ENCODE measurements at regions not wholly inside any gene's neighbourhood (a gene's known extent, or its start where the extent isn't known, plus 50 kb on each side); places are given as distances from the start of the nearest gene placed in this dataset.

GRCh38 chr5:39948341-39948740 lies 523.6 kb upstream of the DAB2 start:
- H3K36me3 ChIP-seq (ENCODE audit: low read depth, missing control alignments) = no peaks in the 10 kb centered on the region
- intact Hi-C loops (cut with DNase I; ENCODE audit: low total_unique reads) = no loop called here
- H3K9me3 ChIP-seq = no peaks in the 10 kb centered on the region
- no peak for TF ChIP-seq POLR2A (IDR thresholded peaks at IDR 0.05)
- TF ChIP-seq, protein P1, sequence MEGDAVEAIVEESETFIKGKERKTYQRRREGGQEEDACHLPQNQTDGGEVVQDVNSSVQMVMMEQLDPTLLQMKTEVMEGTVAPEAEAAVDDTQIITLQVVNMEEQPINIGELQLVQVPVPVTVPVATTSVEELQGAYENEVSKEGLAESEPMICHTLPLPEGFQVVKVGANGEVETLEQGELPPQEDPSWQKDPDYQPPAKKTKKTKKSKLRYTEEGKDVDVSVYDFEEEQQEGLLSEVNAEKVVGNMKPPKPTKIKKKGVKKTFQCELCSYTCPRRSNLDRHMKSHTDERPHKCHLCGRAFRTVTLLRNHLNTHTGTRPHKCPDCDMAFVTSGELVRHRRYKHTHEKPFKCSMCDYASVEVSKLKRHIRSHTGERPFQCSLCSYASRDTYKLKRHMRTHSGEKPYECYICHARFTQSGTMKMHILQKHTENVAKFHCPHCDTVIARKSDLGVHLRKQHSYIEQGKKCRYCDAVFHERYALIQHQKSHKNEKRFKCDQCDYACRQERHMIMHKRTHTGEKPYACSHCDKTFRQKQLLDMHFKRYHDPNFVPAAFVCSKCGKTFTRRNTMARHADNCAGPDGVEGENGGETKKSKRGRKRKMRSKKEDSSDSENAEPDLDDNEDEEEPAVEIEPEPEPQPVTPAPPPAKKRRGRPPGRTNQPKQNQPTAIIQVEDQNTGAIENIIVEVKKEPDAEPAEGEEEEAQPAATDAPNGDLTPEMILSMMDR (IDR thresholded peaks at IDR 0.05) = no peak
- no peak for DNase-seq
- no peaks in the 10 kb centered on the region for H3K27me3 ChIP-seq
- 90 to 92% methylated on average over 1 of the region's 1 CpG for WGBS, 2 donors
- no peak overlapping the region for H3K4me3 ChIP-seq
- H3K4me1 ChIP-seq = no peaks in the 10 kb centered on the region
- no peak overlapping the region for H3K27ac ChIP-seq

DNA sequence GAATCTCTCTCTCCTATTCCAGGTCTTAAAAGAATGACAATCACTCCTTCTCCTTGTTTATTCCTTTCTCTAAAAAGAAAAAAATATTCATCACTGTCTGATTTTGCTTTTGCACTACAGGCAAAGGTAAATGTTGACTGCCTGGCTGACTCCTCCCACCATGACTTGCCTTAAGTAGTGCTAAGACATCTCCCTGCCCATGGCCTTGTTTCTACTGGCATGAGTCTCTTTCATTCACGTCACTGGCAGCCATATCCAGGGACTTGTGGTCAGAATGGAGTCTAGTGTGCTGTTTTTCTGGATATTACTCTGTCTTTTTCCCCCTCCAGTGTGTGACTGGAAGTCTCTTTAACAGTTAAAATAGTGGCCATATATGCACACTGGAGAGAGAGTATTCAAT lies 522.9 kb upstream of the DAB2 start:
- no peak overlapping the region for H3K27ac ChIP-seq
- no peak for DNase-seq
- WGBS, 2 donors = 52 to 73% methylated on average over 1 of the region's 1 CpG

GRCh38 chr5:39946356-39947045 lies 521.7 kb upstream of the DAB2 start:
- Histone ChIP-seq H3K4me1 (no peaks in the 10 kb centered on the region), H3K36me3 (ENCODE audit: low read depth, missing control alignments) (no peaks in the 10 kb centered on the region), H3K4me3 (no peak overlapping the region), H3K9me3 (no peaks in the 10 kb centered on the region), H3K27ac (no peak overlapping the region), H3K27me3 (no peaks in the 10 kb centered on the region)
- TF ChIP-seq, protein P1 (IDR thresholded peaks at IDR 0.05) = no peak
- no peak for TF ChIP-seq POLR2A (IDR thresholded peaks at IDR 0.05)
- WGBS, 2 donors = 78 to 89% methylated on average over 2 of the region's 2 CpGs
- DNase-seq = no peak
- intact Hi-C loops (cut with DNase I; ENCODE audit: low total_unique reads) = no loop called here

More for the DNA sequence above, 522.9 kb upstream of the DAB2 start:
- TF ChIP-seq, protein P1 (IDR thresholded peaks at IDR 0.05) = no peak
- no peak for TF ChIP-seq POLR2A (IDR thresholded peaks at IDR 0.05)
- intact Hi-C loops (cut with DNase I; ENCODE audit: low total_unique reads) = no loop called here
- no peak overlapping the region for H3K4me3 ChIP-seq
- no peaks in the 10 kb centered on the region for H3K9me3 ChIP-seq
- H3K27me3 ChIP-seq = no peaks in the 10 kb centered on the region
- H3K4me1 ChIP-seq = no peaks in the 10 kb centered on the region
- H3K36me3 ChIP-seq (ENCODE audit: low read depth, missing control alignments) = no peaks in the 10 kb centered on the region

DNA sequence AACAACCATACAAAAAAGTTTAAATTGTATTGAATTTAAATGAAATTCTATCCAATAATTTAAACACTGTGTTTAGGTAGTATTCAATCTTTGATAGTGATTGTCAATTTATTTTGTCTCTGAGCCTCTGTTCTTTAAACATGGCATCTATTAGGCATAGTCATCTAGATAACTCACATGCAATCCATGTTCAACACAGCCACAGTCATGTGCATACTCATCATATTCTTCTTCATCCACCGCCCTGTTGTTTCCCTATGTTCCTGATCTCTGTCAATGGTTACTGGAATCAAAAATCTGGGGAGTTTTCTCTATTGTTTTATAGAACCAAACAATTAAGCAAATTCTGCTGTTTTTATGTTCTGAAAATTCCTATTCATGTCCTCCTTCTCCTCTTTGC lies 521.1 kb upstream of the DAB2 start:
- Histone ChIP-seq H3K4me1 (no peaks in the 10 kb centered on the region), H3K27ac (no peak overlapping the region), H3K36me3 (ENCODE audit: low read depth, missing control alignments) (no peaks in the 10 kb centered on the region), H3K27me3 (no peaks in the 10 kb centered on the region), H3K4me3 (no peak overlapping the region), H3K9me3 (no peaks in the 10 kb centered on the region)
- WGBS, 2 donors = 86 to 88% methylated on average over 1 of the region's 1 CpG
- TF ChIP-seq, protein P1 (IDR thresholded peaks at IDR 0.05) = no peak
- TF ChIP-seq POLR2A (IDR thresholded peaks at IDR 0.05) = no peak
- DNase-seq = no peak
- intact Hi-C loops (cut with DNase I; ENCODE audit: low total_unique reads) = no loop called here

GRCh38 chr5:39943811-39944210 lies 519.0 kb upstream of the DAB2 start:
- Histone ChIP-seq H3K4me1 (no peaks in the 10 kb centered on the region), H3K27me3 (no peaks in the 10 kb centered on the region), H3K9me3 (no peaks in the 10 kb centered on the region), H3K27ac (no peak overlapping the region), H3K4me3 (no peak overlapping the region), H3K36me3 (ENCODE audit: low read depth, missing control alignments) (no peaks in the 10 kb centered on the region)
- DNase-seq = no peak
- intact Hi-C loops (cut with DNase I; ENCODE audit: low total_unique reads) = no loop called here
- TF ChIP-seq POLR2A (IDR thresholded peaks at IDR 0.05) = no peak
- TF ChIP-seq, protein P1 (IDR thresholded peaks at IDR 0.05) = no peak
- 90 to 95% methylated on average over 1 of the region's 1 CpG for WGBS, 2 donors

Data from testis (tissue), 2 donors.